VCaP (cell line): ENCODE measurements at regions not wholly inside any gene's neighbourhood (a gene's known extent, or its start where the extent isn't known, plus 50 kb on each side); places are given as distances from the start of the nearest gene placed in this dataset.
"Not testable (repeated sequence)": the region's sequence is repeated elsewhere in the genome, so short reads cannot be mapped to it uniquely, and the experiment has no call there.

Source experiments
- H3K27ac ChIP-seq: fragments of 450-650 bp; 2 replicates; pipeline ENCODE4 v1.5.1; 2017
- TF ChIP-seq, protein P1 (sequence below): fragments of 450-650 bp; conservative IDR thresholded peaks from 2 replicates; pipeline ENCODE4 v1.5.1; 2017; ENCODE audit warnings: mild to moderate bottlenecking, moderate library complexity

- H3K27ac ChIP-seq: no peak overlapping the region
- TF ChIP-seq, protein P1, sequence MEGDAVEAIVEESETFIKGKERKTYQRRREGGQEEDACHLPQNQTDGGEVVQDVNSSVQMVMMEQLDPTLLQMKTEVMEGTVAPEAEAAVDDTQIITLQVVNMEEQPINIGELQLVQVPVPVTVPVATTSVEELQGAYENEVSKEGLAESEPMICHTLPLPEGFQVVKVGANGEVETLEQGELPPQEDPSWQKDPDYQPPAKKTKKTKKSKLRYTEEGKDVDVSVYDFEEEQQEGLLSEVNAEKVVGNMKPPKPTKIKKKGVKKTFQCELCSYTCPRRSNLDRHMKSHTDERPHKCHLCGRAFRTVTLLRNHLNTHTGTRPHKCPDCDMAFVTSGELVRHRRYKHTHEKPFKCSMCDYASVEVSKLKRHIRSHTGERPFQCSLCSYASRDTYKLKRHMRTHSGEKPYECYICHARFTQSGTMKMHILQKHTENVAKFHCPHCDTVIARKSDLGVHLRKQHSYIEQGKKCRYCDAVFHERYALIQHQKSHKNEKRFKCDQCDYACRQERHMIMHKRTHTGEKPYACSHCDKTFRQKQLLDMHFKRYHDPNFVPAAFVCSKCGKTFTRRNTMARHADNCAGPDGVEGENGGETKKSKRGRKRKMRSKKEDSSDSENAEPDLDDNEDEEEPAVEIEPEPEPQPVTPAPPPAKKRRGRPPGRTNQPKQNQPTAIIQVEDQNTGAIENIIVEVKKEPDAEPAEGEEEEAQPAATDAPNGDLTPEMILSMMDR: no peak
These were observed 1533.3 kb downstream of the SLITRK5 start for GRCh38 chr13:89204435-89204834.

DNA sequence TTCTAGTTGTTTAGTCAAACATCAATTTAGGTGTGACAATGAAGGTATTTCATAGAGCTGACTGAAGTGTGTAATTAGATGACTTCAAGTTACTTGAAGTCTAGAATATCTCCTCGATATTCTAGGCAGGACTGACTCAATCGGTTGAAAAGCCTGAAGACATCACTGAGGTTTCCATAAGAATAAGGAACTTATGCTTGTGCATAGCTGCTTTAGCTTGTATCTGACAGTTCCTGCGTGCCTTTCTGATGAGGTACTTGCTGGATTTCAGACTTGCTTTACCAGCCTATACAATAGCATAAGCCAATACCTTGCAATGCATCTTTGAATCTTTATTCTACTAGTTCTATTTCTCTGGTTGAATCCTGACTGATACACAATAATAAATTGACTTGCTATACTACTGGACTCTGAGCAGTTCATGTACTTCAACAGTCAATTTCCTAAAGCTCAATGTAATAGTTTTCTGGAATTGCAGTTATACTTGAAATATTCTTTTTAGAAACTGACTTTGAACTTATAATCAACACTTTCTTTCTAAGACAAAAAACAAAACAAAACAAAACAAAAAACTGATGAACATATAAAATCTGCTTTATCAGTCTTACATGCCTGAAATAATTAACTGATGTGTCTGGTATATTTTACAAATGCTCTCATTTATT is 1534.8 kb downstream of the SLITRK5 start:
- TF ChIP-seq, protein P1: no peak
- H3K27ac ChIP-seq: no peak overlapping the region

- H3K27ac ChIP-seq: no peak overlapping the region
- TF ChIP-seq, protein P1: no peak
These were observed 1541.0 kb downstream of the SLITRK5 start for GRCh38 chr13:89212186-89212585.

DNA sequence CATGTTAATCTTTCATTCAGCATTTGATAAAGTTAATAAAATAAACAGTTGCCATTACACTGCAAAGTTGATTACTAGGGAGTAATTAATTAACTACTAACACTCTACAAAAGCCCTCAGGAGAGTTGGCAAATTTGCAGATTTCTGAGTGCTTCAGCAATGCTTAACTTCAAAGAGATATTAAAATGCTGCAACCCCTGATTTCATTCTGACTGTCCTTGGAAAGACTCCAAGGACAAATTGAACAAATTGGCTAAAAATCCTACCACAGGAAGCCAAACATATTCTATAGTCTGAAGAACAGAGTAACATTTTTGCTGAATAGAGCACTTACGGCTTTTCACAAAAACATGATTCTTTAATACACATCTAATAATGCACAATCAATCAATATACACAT is 1543.0 kb downstream of the SLITRK5 start:
- no peak overlapping the region for H3K27ac ChIP-seq
- TF ChIP-seq, protein P1: no peak

- H3K27ac ChIP-seq: not testable (repeated sequence)
These were observed 1544.1 kb downstream of the SLITRK5 start for GRCh38 chr13:89215319-89215718.

DNA sequence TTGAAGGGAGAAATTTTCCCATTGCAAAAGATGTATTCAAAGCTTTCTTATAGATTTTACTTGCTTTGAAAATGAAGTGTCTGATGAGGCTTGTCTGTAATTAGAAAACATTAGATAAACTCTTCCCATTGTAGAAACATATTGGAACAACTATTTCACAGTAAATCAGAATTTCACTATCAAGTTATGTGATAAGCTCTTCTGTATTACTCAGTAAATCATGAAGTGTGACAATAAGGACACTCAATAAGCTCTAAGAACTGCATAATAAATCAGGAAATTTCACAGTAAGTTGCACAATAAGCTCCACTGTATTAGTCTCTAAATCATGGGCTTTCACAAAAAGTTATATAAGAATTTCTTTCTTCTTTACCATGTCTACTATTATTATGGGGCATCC is 1546.6 kb downstream of the SLITRK5 start:
- TF ChIP-seq, protein P1: no peak

DNA sequence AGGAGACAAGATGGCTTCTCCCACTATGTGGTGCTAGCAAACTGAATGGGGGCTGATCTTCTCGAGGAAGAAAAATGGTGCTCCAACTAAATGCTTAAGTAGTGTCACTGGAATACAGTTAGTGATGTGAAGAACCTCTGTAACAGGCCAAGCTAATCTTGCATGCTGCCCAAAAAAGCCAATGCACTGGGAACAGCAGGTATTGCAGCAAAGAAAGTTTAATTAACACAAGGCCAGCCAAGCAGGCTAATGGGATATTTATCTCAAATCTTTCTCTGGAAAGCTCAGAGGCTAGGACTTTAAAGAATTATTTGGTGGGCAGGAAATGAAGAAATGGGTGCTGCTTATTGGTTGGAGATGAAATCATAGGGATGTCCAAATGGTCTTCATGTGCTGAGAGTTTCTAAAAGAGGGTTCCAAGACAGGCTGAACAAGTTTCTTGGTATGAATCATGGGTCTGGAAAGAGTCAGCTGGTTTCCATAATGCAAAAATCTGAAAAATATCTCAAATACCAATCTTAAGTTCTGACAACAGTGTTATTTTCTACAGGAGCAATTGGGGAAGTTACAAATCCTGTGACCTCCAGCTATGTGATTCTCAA is 1550.5 kb downstream of the SLITRK5 start:
- H3K27ac ChIP-seq: no peak overlapping the region
- TF ChIP-seq, protein P1: no peak

More for the DNA sequence above, 1546.6 kb downstream of the SLITRK5 start:
- no peak overlapping the region for H3K27ac ChIP-seq

DNA sequence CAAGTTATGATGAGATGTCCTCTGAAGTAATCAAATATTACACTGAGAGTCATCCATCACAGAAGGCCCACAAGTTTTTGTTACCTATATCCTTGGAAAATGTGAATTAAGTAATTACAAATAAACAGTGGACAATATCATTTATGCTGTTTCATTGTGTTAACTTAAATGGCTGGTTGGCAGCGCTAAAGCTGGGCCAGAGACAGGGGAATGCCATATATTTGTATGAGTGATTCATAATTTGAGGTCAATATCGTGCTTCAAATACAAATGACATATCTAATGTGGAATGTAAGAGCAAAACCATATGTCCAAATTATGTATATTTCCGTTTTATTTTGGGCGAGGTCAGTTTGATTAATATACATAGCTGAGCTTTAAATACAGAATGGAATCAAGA is 1556.2 kb downstream of the SLITRK5 start:
- no peak overlapping the region for H3K27ac ChIP-seq
- TF ChIP-seq, protein P1: no peak
